ENCODE measurements at regions not wholly inside any gene's neighbourhood (a gene's known extent, or its start where the extent isn't known, plus 50 kb on each side); places are given as distances from the start of the nearest gene placed in this dataset.

DNA sequence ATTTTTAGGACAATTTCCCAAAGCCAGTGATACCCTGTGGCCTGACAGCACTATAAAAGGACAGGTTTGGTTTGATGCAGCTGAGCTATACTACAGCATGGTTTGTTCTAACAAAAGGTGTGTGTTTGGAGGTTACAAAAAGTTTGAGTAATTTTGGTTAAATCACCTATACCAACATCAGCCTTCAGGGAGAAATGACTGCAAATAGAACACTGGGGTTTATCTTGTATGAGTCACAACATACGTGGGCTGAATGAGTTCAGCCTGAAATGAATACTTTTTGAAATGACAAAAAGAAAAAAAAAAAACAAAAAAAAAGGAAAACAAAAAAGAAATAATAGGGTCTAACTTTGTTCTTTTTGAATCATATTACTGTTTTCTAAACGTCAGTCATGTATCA is 345.7 kb downstream of the CNTN3 start:
- TF ChIP-seq POLR2A (IDR thresholded peaks at IDR 0.05; ENCODE audit: extremely low read depth, insufficient read length), result no peak
- TF ChIP-seq, protein P1, sequence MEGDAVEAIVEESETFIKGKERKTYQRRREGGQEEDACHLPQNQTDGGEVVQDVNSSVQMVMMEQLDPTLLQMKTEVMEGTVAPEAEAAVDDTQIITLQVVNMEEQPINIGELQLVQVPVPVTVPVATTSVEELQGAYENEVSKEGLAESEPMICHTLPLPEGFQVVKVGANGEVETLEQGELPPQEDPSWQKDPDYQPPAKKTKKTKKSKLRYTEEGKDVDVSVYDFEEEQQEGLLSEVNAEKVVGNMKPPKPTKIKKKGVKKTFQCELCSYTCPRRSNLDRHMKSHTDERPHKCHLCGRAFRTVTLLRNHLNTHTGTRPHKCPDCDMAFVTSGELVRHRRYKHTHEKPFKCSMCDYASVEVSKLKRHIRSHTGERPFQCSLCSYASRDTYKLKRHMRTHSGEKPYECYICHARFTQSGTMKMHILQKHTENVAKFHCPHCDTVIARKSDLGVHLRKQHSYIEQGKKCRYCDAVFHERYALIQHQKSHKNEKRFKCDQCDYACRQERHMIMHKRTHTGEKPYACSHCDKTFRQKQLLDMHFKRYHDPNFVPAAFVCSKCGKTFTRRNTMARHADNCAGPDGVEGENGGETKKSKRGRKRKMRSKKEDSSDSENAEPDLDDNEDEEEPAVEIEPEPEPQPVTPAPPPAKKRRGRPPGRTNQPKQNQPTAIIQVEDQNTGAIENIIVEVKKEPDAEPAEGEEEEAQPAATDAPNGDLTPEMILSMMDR (IDR thresholded peaks at IDR 0.05; ENCODE audit: low read depth, low read length), result no peak
